Bone marrow (tissue), 2 donors: ENCODE measurements at regions not wholly inside any gene's neighbourhood (a gene's known extent, or its start where the extent isn't known, plus 50 kb on each side); places are given as distances from the start of the nearest gene placed in this dataset.
"Not testable (repeated sequence)": the region's sequence is repeated elsewhere in the genome, so short reads cannot be mapped to it uniquely, and the experiment has no call there.

ENCODE experiments used
- DNase-seq, 2 donors: peaks; one replicate each; lab custom pipeline; 2025; lab: John Stamatoyannopoulos, UW

GRCh38 chr7:86012971-86013370 lies 630.7 kb upstream of the GRM3 start:
- DNase-seq, result no peak

DNA sequence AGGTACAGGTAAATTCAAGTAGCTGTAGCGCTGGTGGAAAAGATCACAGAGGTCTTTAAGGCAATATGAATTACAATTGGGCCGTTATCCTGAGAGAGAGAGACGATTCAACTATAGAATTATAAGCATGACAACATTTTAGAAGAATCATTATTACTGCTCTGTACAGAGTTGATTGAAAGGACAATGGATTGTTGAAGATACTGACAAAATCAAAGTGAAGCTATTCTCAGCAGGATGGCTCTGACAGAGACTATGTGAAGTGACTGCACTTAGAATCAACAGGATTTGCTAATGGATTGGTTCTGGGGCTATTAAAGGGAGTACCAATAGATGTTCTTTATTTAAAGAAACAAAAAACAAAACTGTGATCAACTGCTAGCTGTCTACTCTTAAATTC lies 634.8 kb upstream of the GRM3 start:
- DNase-seq, result no peak

DNA sequence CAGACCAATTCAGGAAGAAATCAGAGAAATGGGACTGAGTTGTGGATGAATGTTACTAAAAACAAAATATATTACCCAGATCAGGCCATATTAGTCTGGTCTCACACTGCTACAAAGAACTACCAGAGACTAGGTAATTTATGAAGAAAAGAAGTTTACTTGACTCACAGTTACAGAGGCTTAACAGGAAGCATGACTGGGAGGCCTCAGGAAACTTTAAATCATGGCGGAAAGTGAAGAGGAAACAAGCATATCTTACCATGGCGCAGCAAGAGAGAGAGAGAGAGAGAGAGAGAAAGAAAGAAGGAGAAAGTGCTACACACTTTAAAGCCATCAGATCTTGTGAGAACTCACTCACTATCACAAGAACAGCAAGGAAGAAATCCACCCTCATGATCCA lies 636.8 kb upstream of the GRM3 start:
- no peak for DNase-seq

- no peak for DNase-seq
These were observed 640.9 kb upstream of the GRM3 start for GRCh38 chr7:86002858-86003257.

GRCh38 chr7:85997515-85997914 lies 646.2 kb upstream of the GRM3 start:
- DNase-seq, result no peak

GRCh38 chr7:85995101-85995500 lies 648.6 kb upstream of the GRM3 start:
- no peak for DNase-seq

- no peak for DNase-seq
These were observed 663.0 kb upstream of the GRM3 start for GRCh38 chr7:85980740-85981139.

DNA sequence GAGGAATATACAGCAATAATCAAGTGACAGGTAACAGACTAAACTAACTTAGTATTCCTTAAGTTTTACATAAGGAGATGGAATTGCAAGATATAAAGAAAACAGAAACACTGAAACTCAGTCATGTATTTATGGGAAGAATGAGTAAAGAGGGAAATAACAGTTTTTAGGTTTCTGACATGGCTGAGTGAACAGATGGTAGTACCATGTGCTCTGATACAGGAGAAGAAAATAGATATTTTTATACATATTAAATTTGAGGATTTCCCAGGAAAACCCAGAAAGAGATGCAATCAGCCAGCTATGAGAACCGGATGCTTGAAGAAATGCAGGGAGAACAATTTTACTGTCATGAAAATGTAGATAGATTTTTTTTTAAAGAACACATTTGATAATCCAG lies 669.5 kb upstream of the GRM3 start:
- DNase-seq, result no peak

DNA sequence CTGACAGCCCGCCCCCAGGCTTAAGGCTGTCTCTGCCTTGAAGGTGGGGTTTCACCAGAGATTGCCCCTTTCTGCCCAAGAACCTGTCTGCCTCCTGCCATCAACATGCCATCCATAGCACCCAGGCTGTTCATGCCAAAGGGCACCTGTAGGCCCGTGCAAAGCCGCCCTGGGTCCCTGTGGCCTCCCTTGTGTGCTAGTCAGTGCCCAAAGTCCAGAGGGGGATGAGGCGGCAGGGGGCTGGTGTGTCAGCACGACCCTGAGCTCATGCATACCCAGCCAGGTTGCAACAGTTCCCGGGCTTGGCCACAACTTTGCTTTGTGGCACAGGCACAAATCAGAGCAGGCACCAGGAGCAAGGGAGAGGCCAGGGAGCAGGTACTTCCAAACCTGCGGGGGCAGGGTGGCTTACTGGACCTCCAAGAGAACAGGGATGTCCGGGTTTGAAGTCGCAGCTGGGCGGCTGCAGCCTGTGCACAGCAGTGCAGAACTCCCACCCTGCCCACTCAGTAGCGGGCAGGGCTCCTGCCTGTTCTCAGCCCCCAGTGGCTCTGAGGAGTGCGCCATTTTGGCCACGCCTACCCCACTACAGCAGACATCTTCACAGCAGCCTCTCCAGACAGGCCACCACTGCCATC lies 671.1 kb upstream of the GRM3 start:
- DNase-seq, result no peak

DNA sequence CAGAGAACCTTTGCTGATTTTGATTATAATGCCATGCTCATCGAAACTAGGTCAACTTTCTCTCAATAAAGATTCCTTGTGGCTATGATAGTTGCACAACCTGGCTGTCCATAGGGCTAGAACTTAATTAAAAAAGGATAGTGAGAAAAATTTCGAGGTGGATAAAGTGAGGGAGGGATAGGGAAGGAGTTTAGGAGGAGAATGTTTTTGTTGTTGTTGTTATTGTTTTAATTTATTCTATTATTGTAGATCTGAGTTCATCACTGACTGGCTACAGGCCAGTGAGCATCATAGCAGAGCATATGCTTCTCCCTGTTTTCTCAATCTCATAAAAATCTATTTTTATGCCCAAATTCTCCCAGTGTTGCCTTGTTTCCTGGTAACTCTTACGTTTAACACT lies 688.7 kb upstream of the GRM3 start:
- no peak for DNase-seq

GRCh38 chr7:85950871-85951270 lies 692.8 kb upstream of the GRM3 start:
- no peak for DNase-seq

DNA sequence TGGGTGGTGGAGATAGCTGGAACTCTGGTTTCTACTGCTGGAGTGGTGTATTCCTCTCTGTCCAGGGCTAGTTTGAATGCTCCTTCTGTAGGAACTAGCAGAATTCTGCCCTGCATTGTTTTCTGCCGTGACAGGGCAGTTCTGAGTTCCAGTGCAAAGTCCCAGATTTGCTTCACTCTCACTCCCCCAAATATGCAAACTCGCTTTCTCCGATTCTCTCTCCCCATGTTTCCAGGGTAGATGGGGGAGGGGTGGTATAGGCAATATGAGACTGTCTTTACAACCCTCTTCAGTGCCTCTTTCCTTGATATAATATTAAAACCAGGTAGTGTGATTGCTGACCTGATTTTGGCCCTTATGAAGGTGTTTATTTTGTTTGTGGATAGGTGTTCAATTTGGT lies 693.3 kb upstream of the GRM3 start:
- no peak for DNase-seq

GRCh38 chr7:85947767-85948166 lies 695.9 kb upstream of the GRM3 start:
- DNase-seq, result no peak

- no peak for DNase-seq
These were observed 702.9 kb upstream of the GRM3 start for GRCh38 chr7:85940798-85941197.

GRCh38 chr7:85931919-85932318 lies 711.8 kb upstream of the GRM3 start:
- DNase-seq, result no peak

DNA sequence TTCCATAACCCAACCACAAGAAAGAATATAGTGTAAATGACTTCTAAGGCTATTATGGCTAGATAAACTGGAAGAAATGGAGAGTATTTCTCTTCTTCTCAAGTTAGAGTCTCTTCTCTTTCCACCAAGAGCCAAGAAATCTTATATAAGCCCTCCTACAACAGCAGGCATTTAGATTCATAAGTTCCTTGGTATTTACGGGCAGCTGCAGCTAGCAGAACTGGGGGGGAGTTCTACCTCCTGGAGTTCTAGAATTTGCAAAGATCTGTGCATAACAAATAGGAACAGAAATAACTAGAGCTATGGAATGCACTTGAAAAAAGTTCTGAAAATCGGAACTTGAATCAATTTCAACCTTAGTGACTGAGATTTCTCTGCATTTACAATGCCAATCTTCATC lies 715.2 kb upstream of the GRM3 start:
- DNase-seq, result no peak

DNA sequence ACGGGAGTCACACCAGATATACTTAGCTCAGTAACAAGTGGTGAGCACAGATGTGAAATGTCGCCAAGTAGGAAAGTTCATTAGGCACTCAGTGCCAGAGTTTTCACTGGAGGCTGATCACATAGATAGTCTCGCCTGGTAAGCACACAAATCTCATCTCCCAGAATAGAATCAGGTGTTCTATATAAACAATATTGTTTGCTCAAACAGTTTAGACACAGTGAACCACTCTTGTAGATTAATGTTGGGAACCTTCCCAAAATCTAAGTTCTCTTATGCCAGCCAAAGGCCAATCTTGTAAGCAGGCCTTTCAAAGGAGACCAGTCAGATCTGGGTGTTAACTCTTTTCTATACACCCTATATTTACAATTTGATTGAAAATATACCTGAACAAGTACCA lies 716.5 kb upstream of the GRM3 start:
- DNase-seq, result no peak

DNA sequence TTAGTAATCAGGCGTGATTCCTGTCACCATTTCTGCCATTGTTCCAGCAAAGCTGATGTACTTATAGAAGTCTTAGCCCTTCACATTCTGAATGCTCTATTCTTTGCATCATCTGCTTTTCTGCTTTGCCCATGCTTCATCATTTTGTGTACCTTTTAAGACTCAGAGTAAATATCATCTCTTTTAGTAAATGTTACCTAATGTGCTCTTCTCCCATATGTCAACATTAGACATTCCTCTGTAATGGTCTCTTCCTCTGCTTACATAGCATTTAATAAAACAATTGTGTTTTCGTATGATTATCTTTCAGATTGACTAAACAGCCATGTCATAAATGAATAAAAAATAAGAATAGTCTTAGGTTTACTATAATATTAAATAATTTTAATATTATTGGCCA lies 719.6 kb upstream of the GRM3 start:
- DNase-seq, result no peak

DNA sequence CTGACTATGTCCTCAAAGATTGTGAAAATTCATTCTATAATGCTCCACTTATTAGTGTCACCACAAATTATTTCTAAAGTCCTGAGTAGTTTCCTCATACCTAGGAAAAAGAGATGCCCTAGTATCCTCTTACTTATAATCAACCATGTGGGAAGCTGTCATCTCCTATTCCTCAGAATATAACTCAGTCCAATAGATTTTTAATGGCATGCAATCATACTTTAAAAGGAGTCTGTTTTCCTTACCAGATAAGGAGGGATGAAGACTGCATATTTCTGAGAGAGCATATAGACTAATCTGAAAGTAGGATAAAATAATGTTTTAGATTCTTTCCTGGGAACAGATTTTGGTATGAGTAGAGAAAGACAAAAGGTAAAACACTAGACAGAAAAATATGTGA lies 727.7 kb upstream of the GRM3 start:
- no peak for DNase-seq

DNA sequence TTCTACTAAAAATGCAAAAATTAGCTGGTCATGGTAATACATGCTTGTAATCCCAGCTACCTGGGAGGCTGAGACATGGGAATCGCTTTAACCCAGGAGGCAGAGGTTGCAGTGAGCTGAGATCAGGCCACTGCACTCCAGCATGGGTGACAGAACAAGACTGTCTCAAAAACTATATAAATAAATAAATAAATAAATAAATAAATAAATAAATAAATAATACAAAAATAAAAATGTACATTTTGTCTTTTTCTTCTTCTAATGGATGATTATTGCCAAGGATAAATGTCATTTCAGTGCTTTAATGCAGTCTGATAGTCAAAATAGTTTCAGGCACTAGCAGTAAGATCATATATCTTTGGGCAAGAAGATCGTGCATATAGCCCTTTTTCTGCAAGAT lies 727.6 kb upstream of the SEMA3D start:
- no peak for DNase-seq

DNA sequence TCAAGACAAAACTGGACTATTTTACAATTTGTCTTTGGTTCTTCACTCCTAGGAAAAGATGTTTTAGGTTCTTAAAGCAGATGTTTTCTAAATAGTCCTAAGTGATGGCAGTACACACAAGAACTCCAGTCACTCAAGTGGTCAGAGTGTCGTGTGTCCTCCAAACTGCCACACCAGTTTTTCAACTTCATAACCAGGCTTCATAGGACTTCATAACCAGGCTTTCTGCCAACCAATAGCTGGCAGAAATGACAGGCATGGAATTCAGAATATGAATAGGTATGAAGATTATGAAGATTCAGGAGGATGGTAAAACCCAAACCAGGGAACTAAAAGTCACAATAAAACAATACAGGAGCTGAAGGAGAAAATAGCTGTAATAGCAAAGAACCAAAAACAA lies 721.2 kb upstream of the SEMA3D start:
- no peak for DNase-seq

GRCh38 chr7:85897967-85898366 lies 711.1 kb upstream of the SEMA3D start:
- no peak for DNase-seq

- DNase-seq, result no peak
These were observed 709.7 kb upstream of the SEMA3D start for GRCh38 chr7:85896531-85896930.

DNA sequence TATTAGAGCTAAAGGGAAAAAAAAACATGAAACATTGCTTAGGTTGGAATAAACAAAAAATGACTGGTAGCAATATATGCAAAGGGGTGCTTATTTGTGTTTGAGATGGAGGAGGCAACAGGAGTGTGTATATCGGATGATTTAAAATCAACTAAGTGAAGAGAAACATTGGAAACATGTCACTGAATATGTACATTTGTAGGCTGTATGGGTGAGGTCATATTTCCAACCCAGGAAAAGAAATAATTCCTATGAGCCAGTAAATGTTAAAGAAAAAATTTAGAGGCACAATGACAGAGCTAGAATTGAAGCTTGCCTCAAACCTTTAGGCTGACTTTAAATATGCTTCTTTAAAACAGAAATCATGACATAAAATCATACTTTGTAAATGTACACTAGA lies 709.0 kb upstream of the SEMA3D start:
- DNase-seq, result no peak

DNA sequence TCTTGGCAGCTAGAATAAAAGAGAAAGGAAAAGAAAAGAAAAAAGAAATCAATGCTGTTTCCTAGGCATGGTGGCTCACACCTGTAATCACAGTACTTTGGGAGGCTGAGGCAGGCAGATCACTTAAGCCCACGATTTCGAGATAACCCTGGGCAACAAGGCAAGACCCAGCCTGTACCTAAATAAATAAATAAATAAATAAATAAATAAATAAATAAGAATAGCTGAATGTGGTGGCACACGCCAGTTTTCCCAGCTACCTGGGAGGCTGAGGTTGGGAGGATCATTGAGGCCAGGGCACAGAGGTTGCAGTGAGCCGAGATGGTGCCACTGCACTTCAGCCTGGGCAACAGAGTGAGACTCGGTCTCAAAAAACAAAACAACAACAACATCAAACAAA lies 705.0 kb upstream of the SEMA3D start:
- not testable (repeated sequence) for DNase-seq
